ENCODE measurements at regions not wholly inside any gene's neighbourhood (a gene's known extent, or its start where the extent isn't known, plus 50 kb on each side); places are given as distances from the start of the nearest gene placed in this dataset.

GRCh38 chr3:156040041-156040440, 80.3 kb upstream of the KCNAB1 start:
- TF ChIP-seq CTCF (conservative IDR thresholded peaks at IDR 0.05; ENCODE audit: low read length) (no peak), EZH2phosphoT487 (IDR thresholded peaks at IDR 0.05; ENCODE audit: borderline replicate concordance, low read depth, low read length) (no peak)

Data from OCI-LY7 (cell line).